GM21723 (cell line): ENCODE measurements at regions not wholly inside any gene's neighbourhood (a gene's known extent, or its start where the extent isn't known, plus 50 kb on each side); places are given as distances from the start of the nearest gene placed in this dataset.

Experiments
- ATAC-seq: cut with Tn5 transposase; IDR thresholded peaks from one replicate; pipeline ENCODE4 v1.9.1; 2021; ENCODE audit warnings: mild to moderate bottlenecking, moderate library complexity; ENCODE audit not compliant: unreplicated experiment

DNA sequence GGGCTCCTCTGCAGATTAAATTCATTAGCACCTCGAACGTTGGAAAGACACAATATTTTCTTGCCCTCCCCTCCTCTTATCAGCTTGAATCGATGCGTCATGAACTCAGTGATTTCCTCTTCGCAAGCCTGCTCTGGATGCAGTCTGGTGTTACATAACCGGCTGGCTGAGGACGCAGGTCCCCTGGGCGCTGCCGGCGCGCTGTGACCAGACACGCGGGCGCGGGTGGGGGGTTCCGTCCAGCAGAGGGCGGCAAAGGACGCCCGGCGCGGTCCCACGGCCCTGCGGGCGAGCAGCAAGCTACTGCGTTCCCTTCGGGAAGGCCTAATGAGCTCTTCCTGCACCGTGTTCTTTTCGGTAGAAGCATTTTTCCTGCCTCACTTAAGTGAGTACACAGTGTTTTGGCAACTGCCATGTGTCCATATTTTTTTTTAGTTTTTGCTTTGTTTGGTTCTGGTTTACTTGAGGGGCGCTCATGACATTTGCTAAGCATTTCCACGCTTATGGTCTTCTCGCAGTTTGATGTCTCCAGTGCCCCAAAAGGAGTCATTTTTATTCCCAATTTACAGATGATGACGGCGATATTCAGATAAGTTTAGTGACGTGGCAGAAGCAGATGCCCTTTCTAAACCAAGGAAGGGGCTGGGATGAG lies 112.2 kb upstream of the MBNL2 start:
- ATAC-seq, result peak; percentile 99

DNA sequence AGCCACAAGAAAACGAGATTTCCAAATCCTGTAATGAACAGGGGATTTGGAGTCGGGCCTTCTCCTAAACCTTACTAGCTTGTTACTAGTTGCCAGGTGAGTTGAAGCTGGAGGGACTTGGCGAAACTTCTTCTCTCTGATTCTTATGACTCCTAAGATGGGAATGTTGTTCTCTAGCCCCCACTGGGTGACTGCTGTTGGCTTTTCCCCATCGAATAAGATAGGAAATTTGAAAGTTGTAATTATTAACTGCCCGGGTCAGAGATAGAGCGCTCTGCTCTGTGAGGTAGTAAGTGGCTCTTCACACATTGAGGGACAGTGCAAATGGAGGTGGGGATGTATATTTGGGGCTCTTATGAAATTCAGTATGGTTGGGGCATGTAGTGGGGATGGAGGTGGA lies 111.2 kb upstream of the MBNL2 start:
- ATAC-seq, result no peak

DNA sequence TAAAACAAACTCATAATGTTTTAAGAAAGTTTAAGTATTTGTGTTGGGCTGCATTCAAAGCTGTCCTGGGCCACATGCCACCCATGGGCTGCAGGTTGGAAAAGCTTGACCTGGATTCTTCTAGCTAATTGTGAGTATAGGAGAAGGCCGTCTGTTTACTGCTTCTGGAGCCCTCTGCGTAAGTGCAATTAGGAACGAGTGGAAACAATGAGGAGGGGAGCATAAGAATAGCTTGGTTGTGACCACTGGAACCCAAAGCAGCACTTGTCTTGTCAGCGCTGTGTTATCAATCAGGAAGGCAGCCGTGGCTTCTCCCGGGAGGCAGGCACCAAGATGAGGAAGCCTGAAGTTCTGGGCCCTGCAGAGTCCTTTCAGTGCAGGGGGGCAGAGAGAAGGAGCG lies 110.4 kb upstream of the MBNL2 start:
- no peak for ATAC-seq

DNA sequence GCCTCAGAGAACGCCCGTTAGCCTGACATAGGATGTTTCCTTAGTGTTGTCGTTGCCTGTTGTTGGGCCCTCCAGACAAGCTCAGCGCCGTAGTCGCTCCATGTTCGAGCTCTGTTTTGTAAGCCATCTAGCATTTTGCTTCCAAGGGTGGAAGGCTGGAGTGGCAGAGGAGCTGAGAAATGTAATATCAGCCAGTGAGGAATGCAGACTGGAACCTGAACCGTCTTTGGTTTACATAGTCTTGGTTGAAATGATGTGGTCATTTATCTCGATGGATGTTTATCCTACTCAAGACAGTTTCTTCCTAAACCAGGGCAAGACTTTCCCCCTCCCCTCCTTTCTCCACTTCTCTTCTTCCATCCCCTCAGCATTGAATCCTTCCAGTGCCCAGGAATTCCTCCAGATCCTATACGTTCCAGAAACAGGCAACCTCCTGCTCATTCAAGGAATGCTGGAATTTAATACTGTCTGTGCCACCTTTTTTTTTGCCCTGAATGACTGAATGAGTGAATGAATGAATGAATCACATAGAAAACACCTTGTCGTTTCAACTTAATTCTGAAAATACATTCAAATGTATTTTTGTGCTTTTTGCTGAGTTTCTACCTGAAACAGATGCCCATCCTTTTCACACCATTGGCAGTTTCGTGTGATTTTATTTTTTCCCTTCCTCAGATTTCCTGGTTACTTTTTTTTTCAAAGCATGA lies 109.5 kb upstream of the MBNL2 start:
- no peak for ATAC-seq

DNA sequence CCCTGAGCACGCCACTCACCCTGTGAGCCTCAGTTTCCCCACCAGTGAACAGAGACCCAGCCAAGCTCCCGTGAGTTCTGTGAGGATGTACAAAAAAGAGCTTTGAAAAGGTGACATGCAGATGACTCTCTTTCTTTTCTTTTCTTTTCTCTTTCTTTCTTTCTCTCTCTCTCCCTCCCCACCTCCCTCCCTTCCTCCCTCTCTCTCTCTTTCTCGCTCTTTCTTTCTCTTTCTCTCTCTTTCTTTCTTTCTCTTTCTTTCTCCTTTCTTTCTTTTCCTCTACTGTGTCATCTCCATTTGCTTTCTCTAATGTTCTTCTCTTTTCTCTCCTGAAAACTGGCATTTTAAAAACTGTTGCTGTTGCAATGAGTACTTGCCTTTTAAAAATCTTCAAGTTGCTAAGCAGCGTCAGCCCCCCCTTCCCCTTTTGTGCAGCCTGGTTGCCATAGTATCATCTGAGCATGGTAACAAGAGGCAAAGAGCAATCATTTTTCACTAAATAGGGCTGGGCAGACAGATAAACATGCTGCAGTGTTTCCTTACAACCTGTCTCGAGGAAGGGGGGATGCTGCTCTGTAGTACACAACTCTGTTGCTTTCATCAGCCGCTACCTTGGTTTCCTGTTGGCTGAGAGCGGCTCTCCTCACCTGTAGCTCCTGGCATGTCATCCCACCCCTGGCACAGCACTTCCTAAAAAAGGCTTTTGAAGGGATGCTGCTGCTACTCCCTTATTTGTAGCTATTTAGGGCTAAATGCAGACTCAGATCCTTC lies 108.7 kb upstream of the MBNL2 start:
- ATAC-seq, result no peak

DNA sequence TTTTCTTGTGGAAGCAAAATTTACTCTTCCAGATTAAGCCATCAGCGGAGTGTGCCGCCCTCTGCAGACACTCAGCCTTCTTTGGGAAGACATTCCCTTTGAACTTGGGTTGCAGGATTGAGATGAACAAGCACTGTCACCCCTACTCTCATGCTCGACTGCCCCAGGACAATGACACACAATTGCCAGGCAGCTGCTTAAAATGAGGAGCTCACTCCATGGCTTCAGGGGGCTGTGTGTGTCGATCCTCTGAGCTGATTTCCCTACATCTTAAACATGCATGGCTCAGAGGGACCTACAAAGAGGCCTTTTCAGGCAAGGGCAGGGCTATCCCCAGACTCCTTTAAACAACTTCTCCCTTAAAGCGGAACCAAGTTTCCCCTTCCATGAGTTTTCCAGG lies 107.5 kb upstream of the MBNL2 start:
- no peak for ATAC-seq

DNA sequence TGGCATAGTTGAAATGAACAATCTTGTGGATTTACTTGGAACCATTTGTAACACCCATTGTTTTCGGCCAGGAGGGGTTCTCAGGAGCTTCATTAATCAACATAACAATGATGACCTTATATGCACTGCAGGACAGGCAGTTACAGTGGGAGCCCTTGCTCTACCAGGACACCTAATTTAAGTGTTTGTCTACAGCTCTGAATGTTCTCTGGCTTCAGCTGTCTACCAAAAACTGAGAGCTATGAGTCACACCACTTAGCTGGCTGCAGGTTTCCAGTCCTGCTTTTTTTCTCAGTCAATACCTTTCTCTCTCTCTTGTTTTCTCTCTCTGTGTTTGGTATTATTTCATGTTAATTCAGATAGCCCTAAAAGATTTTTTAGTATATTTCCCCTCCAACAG lies 105.4 kb upstream of the MBNL2 start:
- peak; percentile 75 for ATAC-seq

DNA sequence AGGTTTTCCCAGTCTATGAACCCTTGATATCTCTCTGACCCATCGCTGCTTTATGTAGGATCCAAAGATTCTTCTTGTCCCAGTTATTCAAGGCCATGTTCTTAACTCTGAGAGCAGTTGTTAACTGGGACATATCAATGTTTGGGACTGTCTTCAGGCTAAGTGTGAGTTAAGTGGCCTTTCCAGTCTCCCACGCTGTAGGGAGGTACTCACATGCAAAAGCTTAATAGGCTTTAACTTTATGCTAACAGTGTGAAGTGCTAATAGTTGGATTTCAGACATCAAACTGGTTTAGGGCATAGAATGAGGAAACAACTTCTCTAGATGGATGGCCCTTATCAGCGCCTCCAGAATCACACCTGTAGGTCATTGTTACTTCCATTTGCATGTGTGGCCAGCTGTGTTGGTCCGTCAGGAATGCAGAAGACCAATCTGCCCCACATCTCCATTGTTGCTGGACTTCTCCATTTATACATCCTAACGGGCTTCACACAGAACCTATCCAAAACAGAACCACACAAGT lies 104.7 kb upstream of the MBNL2 start:
- no peak for ATAC-seq

DNA sequence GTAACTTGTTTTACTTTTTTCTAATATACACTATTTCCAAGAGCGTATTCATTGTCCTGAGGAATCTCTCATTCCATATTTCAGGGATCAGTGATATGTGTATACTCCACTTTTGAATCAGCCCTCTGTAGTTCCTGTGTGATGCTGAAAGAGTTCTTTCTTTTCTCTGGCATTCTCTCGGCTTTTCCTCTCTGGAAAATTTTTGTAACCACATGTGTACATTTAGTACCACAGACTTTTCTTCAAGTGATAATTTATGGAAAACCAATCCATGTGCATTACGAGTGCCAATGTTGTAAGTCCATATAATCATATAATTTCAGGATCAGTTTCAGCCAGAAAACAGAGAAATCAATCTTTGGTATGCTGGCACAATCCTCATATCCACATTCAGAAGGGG lies 102.2 kb upstream of the MBNL2 start:
- ATAC-seq, result no peak

DNA sequence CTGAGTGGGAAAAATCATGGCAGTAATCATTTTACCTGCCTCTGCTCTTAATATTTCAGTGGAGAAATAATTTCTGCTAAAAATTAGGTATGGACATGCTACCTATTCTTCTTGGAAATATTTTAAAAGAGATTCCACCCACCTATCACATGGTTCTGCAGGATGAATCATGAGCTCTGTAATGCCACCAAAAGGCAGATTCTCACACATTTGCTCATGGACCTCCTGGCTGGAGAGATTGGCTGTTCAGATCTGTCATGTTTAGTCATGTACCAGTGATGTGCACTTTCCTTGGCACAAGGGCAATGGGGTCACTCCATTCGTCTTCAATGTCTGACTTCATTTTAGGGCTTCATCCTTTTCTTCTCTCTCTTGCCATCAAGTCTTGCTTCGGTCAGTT lies 101.8 kb upstream of the MBNL2 start:
- ATAC-seq, result no peak

DNA sequence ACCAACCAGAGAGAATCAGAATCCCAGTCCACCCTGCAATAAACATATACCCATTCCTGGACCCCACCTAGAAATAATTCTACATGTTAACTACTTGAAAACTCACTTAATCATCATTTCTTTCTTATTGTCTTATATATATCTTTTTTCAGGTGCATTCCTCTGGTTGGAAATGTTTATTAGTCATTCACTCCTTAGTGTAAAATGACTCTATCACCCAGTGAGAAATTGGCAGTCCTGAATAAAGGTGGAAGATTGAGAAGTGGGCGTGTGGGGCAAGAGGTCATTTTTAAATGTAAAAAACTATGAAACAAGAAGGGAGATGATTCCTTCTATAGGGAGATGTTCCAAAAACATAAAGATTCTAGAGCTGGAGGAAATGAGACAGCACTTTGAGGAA lies 101.2 kb upstream of the MBNL2 start:
- no peak for ATAC-seq

DNA sequence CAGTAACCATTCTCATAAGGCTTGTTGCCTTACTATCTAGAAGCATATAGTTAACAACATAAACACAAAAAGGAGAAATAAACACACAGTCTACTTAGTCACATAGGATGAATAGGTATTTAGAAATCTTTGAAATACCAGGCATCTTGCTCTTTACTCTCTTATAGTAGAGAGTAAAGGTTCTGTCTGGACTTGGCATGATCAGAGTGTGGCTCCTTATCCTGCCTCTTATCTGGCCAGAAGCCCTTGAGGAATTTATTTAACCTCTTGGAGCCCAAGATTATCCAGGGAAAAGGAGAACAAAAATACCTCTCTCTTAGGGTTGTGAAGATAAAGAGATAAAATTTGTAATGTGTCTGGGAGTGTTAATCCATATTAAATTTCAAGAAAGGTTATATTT lies 100.2 kb upstream of the MBNL2 start:
- ATAC-seq, result no peak

DNA sequence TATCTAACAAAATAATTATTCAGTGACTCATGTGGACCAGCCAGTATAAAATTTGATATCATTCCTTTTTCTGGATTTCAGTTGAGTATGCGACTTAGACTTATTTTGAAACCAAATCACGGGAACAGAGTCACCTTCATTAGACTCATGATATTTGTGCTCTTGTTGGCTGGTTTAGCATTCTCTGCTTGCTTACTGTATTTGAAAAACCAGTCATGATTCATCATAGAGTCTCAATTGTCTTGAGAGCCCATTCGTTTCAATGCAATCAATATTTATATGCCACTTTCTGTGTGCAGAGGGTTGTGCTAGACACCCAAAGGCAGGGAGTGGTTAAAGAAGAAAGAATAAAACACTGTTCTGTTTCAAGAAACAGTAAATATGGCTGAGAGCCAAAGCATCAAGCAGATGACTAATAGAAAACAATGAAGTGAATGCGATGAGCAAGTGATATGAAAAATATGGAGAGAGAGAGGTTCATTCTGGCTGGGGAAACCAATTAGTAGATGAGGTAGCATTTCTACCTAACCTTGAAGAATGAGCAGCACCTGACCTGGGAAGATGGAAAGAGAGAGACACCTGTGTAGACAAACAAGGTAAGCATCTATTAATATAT lies 99.6 kb upstream of the MBNL2 start:
- ATAC-seq, result no peak

DNA sequence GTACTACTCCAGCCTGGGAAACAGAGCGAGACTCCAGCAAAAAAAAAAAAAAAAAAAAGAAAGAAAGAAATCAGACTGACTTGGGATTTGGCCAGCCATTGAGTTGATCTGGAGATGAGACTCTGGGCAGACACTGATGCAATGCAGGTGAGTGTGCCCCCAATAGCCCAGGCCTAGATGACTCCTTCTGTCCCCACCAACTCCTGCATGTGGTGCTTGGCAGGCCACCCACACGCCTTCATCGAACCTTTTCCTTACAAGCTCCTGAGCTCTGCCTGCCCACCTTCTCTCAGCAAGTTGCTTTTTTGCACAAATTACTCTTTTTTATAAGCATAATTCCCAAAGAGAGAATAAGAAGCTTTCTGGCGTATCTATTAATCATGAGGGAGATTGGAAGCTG lies 97.9 kb upstream of the MBNL2 start:
- ATAC-seq, result no peak

DNA sequence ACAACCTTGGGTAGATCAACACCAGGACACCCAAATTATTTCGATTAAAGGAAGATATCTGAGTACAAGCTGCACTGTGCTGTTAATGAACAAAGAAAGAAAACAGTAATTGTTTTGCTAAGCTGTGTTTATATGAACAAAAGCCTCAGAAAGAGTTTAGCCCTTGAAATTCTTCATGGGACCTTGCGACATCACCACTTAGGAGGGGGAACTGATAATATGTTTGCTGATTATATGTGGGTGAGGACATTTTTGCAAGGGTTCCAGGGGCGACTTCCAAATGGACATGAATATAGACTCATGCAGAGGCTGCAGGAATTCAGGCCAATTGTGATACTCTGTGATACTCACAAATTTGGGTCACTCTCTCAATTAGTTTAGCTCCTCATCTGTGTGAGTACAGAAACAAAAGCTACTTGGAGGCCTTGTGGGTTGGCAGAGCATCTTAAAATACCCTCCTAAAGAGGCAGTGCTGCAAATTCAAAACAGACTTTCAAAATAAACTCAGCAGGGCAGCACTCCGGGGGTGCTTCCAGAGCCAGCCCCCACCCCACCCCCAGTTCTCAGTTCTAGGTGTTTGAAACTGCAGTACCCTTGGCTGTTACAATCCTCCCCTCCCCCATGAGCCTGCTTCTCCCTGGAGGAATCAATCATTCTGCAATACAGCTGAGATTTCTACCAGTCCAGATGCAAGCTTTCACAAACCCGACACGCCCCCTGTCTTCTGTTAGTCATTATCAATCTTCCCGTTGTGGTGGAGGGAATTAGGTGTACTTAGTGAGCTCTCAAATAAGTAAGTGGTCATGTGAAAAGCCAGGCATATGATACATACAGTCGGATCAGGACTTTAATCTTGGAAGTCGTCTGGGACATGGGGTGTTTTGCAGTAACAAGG lies 97.0 kb upstream of the MBNL2 start:
- ATAC-seq, result peak; percentile 33

DNA sequence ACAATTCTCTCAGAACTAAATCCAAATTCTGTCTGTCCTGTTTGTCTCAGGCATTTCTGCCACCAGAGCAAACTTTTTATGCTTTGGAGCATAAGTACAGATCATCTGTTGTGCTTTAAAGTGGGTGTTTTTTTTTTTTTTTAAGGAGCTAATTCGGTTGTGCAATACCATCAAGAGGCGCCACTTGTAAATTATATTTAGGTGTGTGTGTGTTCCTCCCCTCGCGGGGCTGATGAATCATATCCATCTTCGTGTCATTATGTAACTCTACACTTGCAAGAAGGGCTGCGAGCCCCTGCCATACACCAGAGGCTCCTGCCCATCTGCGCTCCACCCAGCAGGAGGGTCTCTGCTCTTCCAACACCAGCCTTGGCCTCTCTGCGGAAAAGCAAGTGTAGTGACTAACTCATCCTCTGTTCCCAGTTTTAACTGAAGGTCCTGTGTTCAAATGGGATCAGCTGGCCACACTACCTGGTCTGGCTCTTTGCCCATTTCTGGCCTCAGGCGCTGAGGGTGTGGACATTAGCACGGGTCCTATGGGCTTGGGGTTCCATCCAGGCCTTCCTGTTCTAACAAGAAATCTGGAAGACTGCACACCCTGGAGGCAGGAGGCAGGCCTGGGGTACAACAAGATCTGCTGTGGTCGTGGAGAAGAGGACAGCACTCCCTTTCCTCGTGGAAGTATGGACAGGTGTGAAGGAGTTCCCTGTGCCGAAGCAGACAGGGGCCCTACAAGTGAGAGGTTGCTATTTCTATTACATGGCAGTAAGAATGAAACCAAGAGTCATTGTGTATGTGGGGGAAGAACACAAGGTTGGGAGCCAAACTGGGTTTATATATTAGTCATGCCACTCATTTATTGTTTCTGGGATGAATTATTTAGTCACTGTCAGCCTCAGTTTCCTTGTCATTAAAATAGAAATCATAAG lies 96.1 kb upstream of the MBNL2 start:
- peak; percentile 96 for ATAC-seq

DNA sequence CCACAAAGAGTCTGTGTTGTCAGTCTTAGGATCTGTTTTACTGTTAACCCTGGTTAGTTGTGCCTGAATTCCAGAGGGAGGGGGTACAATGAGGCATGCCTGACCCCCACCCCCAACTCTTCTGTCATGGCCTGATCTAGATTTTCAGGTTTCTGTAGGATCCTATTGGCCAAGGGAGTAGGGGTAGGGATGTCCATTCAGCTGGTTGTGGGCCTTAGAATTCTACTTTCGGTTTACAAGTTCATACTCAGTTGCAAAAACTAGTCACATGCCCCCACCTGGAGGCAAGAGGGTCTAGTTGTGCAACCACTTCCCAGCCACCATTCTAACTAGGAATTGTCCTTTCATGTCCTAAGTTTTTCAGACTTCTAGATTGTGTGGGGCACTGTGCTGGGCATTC lies 94.3 kb upstream of the MBNL2 start:
- no peak for ATAC-seq

DNA sequence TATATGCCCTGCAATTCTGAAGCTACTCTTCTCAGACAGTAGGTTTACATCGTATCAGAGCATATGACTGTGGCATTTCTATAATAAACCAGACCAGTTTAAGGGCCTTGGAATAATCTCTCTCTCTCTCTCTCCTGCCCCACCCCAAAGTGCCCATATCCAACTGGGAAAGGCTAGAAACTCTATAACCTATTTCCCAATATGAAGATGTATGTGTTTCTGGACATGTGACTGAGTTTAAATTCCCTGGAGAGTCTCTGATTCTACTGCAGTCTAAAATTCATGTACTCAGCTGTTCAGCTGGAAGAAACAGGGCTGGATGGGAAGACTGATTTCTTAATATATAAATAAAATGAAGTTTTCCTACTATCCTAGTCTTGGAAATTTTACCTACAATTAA lies 91.9 kb upstream of the MBNL2 start:
- no peak for ATAC-seq

DNA sequence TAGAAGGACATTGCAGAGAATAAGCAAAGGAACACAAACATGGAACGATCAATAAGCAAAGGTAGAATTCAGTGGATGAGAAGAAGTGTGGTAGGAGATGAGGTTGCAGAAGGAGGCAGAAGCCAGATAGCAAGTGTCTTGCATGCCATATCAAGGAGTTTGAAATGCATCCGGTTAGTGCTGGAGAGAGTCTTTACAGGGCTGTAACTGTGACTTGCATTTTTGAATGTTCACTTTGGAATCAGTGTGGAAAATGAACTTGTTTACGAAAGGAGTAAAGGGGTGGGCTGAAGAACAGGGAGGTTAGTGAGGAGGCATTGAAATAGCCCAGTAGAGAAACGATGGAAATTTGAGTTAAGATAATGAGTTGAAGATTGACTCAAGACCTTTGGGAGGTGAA lies 90.7 kb upstream of the MBNL2 start:
- no peak for ATAC-seq
